Uterus (tissue), 2 donors: ENCODE measurements at regions not wholly inside any gene's neighbourhood (a gene's known extent, or its start where the extent isn't known, plus 50 kb on each side); places are given as distances from the start of the nearest gene placed in this dataset.

ENCODE experiments used
- CTCF ChIP-seq, 4 experiments: fragments of 200-600 bp in 2 of 4; fragments of 450-650 bp in 2 of 4; sonication (generic) in 2 of 4; IDR thresholded peaks; one replicate each; pipeline ENCODE4 v1.5.1; 2016 to 2019; ENCODE audit warnings: antibody characterized with exemption in 4 of 4, mild to moderate bottlenecking in 2 of 4, moderate library complexity in 1 of 4
- POLR2A ChIP-seq, 2 donors: fragments of 450-650 bp; IDR thresholded peaks; one replicate each; pipeline ENCODE4 v1.6.1; 2016; ENCODE audit warnings: antibody characterized with exemption in 2 of 2, mild to moderate bottlenecking in 1 of 2, moderate library complexity in 1 of 2

GRCh38 chr6:103122766-103123601 is 1729.5 kb downstream of the GRIK2 start:
- no peak for TF ChIP-seq CTCF (IDR thresholded peaks at IDR 0.05)
- no peak for TF ChIP-seq POLR2A (IDR thresholded peaks at IDR 0.05)
